Mesenchymal stem cell (in vitro differentiated cells and primary cell): ENCODE measurements at regions not wholly inside any gene's neighbourhood (a gene's known extent, or its start where the extent isn't known, plus 50 kb on each side); places are given as distances from the start of the nearest gene placed in this dataset.
A peak's percentile ranks its signal among the peaks of the same experiment; 100 is the strongest.

Source experiments
- DNase-seq: peaks from one replicate; pipeline ENCODE4 v3.0.0-alpha.2; 2013
- H2AFZ ChIP-seq: one replicate; pipeline ENCODE4 v1.6.1; 2013; ENCODE audit warnings: low read depth, mild to moderate bottlenecking, control low read depth, inconsistent platforms, low read length, moderate library complexity
- H2AK5ac ChIP-seq: 2 replicates; pipeline ENCODE4 v1.6.1; 2013; ENCODE audit warnings: low read length, moderate library complexity, mild to moderate bottlenecking, inconsistent platforms; ENCODE audit not compliant: severe bottlenecking
- H2BK120ac ChIP-seq: one replicate; pipeline ENCODE4 v1.6.1; 2013; ENCODE audit warnings: low read depth, mild to moderate bottlenecking, inconsistent platforms, low read length, moderate library complexity
- H2BK12ac ChIP-seq, 2 experiments: one replicate each; pipeline ENCODE4 v1.6.1; 2013; ENCODE audit warnings: inconsistent platforms in 2 of 2, low read length in 2 of 2, mild to moderate bottlenecking in 2 of 2, moderate library complexity in 2 of 2, control low read depth in 1 of 2
- H2BK15ac ChIP-seq: one replicate; pipeline ENCODE4 v1.6.1; 2013; ENCODE audit warnings: mild to moderate bottlenecking, low read depth, inconsistent platforms; ENCODE audit not compliant: poor library complexity, severe bottlenecking
- H2BK5ac ChIP-seq: 2 replicates; pipeline ENCODE4 v1.6.1; 2013; ENCODE audit warnings: low read depth, mild to moderate bottlenecking, low read length, control low read depth, inconsistent platforms; ENCODE audit not compliant: poor library complexity, severe bottlenecking
- H3K14ac ChIP-seq, 2 experiments: one replicate each; pipeline ENCODE4 v1.6.1; 2013; ENCODE audit warnings: inconsistent platforms in 2 of 2, low read length in 2 of 2, control low read depth in 1 of 2, mild to moderate bottlenecking in 1 of 2, moderate library complexity in 1 of 2
- H3K18ac ChIP-seq, 2 experiments: one replicate each; pipeline ENCODE4 v1.6.1; 2013; ENCODE audit warnings: inconsistent platforms in 2 of 2, low read length in 2 of 2, control low read depth in 1 of 2, low read depth in 1 of 2, mild to moderate bottlenecking in 1 of 2
- H3K23ac ChIP-seq, 2 experiments: one replicate each; pipeline ENCODE4 v1.6.1; 2013; ENCODE audit warnings: inconsistent platforms in 2 of 2, low read length in 2 of 2, mild to moderate bottlenecking in 2 of 2, moderate library complexity in 2 of 2, control low read depth in 1 of 2
- H3K27ac ChIP-seq: 2 replicates; pipeline ENCODE4 v1.5.1; 2013; ENCODE audit warnings: mild to moderate bottlenecking, moderate library complexity, low read length, control low read depth, inconsistent platforms; ENCODE audit not compliant: poor library complexity, severe bottlenecking
- H3K27me3 ChIP-seq, 2 experiments: 2 replicates each; pipeline versions ENCODE4 v1.6.1 to v1.7.0; 2013; ENCODE audit warnings: low read length in 2 of 2, mild to moderate bottlenecking in 2 of 2, moderate library complexity in 2 of 2, control low read depth in 1 of 2, inconsistent platforms in 1 of 2; ENCODE audit not compliant: control insufficient read depth in 1 of 2, insufficient read depth in 1 of 2
- H3K36me3 ChIP-seq, 2 experiments: 2 replicates each; pipeline versions ENCODE4 v1.6.1 to v1.7.0; 2013; ENCODE audit warnings: low read length in 2 of 2, control low read depth in 1 of 2, inconsistent platforms in 1 of 2, low read depth in 1 of 2, mild to moderate bottlenecking in 1 of 2; ENCODE audit not compliant: insufficient read depth in 2 of 2, control insufficient read depth in 1 of 2
- H3K4ac ChIP-seq, 2 experiments: one replicate each; pipeline ENCODE4 v1.6.1; 2013; ENCODE audit warnings: inconsistent platforms in 2 of 2, low read length in 2 of 2, mild to moderate bottlenecking in 2 of 2, moderate library complexity in 2 of 2, control low read depth in 1 of 2, low read depth in 1 of 2
- H3K4me1 ChIP-seq: 2 replicates; pipeline ENCODE4 v1.6.1; 2013; ENCODE audit warnings: low read depth, low read length, control low read depth; ENCODE audit not compliant: control insufficient read depth, insufficient read depth
- H3K4me2 ChIP-seq: 2 replicates; pipeline ENCODE4 v1.6.1; 2013; ENCODE audit warnings: low read length, mild to moderate bottlenecking, inconsistent platforms; ENCODE audit not compliant: poor library complexity, severe bottlenecking
- H3K4me3 ChIP-seq, 2 experiments: 2 replicates each; pipeline versions ENCODE4 v1.5.1 to v1.7.0; 2013; ENCODE audit warnings: low read length in 2 of 2, mild to moderate bottlenecking in 2 of 2, control low read depth in 1 of 2, low read depth in 1 of 2; ENCODE audit not compliant: insufficient read depth in 1 of 2
- H3K79me1 ChIP-seq: replicated peaks from 2 replicates; pipeline ENCODE4 v1.6.1; 2013; ENCODE audit warnings: mild to moderate bottlenecking, control low read depth, low read length, inconsistent platforms; ENCODE audit not compliant: poor library complexity, severe bottlenecking
- H3K9ac ChIP-seq: 2 replicates; pipeline ENCODE4 v1.7.0; 2013; ENCODE audit warnings: mild to moderate bottlenecking, low read length, moderate library complexity
- H3K9me3 ChIP-seq: 2 replicates; pipeline ENCODE4 v1.7.0; 2013; ENCODE audit warnings: mild to moderate bottlenecking, low read length; ENCODE audit not compliant: control insufficient read depth
- H4K8ac ChIP-seq: one replicate; pipeline ENCODE4 v1.6.1; 2013; ENCODE audit warnings: inconsistent platforms, mild to moderate bottlenecking, low read length, moderate library complexity
- H4K91ac ChIP-seq: one replicate; pipeline ENCODE4 v1.6.1; 2013; ENCODE audit warnings: mild to moderate bottlenecking, low read length, inconsistent platforms
- WGBS: methylation state at CpG from one replicate; pipeline ENCODE4 v1.1.7; 2013; ENCODE audit warnings: mixed read lengths; 5-methylcytosine and 5-hydroxymethylcytosine counted together

DNA sequence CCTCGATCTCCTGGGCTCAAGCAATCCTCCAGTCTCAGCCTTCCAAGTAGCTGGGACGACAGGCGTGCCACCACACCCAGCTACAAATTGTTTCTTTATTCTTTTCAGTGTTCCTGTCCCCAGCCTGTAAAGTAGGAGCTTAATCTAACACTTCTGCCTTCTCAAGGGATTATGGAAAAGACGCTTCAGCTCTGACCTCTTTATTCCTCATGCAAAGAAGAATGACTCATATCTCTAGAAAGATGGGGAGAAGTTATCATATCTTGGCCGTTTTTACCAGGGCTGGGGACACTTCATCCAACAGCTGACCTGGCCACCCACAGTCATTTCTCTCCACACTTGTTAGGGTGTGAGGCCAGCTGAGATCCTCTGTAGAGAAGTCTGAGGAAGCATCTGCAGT, 172.6 kb downstream of the HAPSTR1 start:
- Histone ChIP-seq H4K91ac (no peak overlapping the region), H3K4me2 (no peak overlapping the region), H2AK5ac (no peak overlapping the region), H2BK15ac (no peak overlapping the region), H2BK5ac (no peak overlapping the region), H4K8ac (no peak overlapping the region), H3K4ac (no peak overlapping the region), H3K4me3 (no peak overlapping the region), H3K27me3 (peaks cover 0 to 6% of the 10 kb centered on the region in 2 experiments), H3K9ac (no peak overlapping the region), H2BK120ac (peak overlapping the region; percentile 34), H3K79me1 (no peaks in the 10 kb centered on the region), H3K14ac (no peak overlapping the region), H3K4me1 (no peaks in the 10 kb centered on the region), H3K27ac (no peak overlapping the region), H3K18ac (no peak overlapping the region), H2BK12ac (no peak overlapping the region), H2AFZ (no peak overlapping the region), H3K9me3 (no peaks in the 10 kb centered on the region), H3K23ac (no peak overlapping the region), H3K36me3 (no peaks in the 10 kb centered on the region)
- no peak for DNase-seq
- WGBS, result 54% methylated on average over 4 of the region's 5 CpGs

DNA sequence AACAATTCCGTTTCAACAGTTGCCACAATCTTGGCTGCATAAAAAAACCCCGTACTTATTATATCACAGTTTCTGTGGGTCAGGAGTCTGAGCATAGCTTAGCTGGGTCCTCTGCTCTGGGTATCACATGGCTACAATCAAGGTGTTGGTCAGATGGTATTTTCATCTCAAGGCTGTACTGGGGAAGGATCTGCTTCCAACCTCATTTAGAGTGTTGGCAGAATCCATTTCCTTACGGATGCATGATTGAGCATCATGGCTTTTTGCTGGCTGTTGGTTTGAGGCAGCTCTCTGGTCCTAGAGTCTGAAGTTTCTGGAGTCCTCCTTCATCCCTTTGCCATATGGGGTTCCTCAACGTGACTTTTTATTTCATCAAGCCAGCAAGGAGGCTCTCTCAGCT, 177.0 kb downstream of the HAPSTR1 start:
- Histone ChIP-seq H3K4me3 (no peak overlapping the region), H2BK12ac (no peak overlapping the region), H3K23ac (no peak overlapping the region), H3K4me1 (no peaks in the 10 kb centered on the region), H2AK5ac (no peak overlapping the region), H4K8ac (no peak overlapping the region), H3K27me3 (no peaks in the 10 kb centered on the region), H4K91ac (no peak overlapping the region), H3K9me3 (no peaks in the 10 kb centered on the region), H3K14ac (no peak overlapping the region), H2BK15ac (no peak overlapping the region), H3K4me2 (no peak overlapping the region), H3K18ac (no peak overlapping the region), H2BK5ac (no peak overlapping the region), H2AFZ (no peak overlapping the region), H3K27ac (no peak overlapping the region), H3K9ac (no peak overlapping the region), H3K79me1 (no peaks in the 10 kb centered on the region), H2BK120ac (no peak overlapping the region), H3K4ac (no peak overlapping the region), H3K36me3 (no peaks in the 10 kb centered on the region)
- no peak for DNase-seq
- WGBS, result 66% methylated on average over 4 of the region's 4 CpGs

DNA sequence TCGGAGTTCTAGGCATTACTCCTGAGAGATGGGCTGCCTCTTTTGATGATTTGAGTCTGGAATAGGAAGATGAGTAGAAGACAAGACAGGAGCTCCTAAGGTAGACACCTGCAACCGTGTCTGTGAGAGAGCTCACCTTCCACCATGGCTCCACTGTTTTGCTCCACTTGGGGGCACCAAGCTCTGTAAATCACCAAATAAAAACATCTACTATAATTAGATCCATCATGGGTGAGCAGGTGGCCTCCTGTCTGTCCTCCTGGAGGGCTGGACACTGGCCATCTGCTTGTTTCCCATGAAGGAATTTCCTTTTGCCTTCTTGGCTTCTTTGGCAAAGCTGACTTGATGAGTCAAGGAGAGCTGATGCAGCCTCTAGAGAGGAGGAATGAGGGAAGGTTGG, 179.0 kb downstream of the HAPSTR1 start:
- Histone ChIP-seq H3K4me2 (no peak overlapping the region), H4K8ac (no peak overlapping the region), H3K4me1 (no peaks in the 10 kb centered on the region)

GRCh38 chr16:9270941-9271340, 179.5 kb downstream of the HAPSTR1 start:
- H3K9ac ChIP-seq, result no peak overlapping the region
- H3K4me3 ChIP-seq, result no peak overlapping the region
- no peak overlapping the region for H3K18ac ChIP-seq
- H3K4ac ChIP-seq, result no peak overlapping the region
- no peaks in the 10 kb centered on the region for H3K9me3 ChIP-seq
- no peak overlapping the region for H4K91ac ChIP-seq
- no peaks in the 10 kb centered on the region for H3K36me3 ChIP-seq
- no peaks in the 10 kb centered on the region for H3K4me1 ChIP-seq
- no peak overlapping the region for H4K8ac ChIP-seq
- H3K14ac ChIP-seq, result no peak overlapping the region
- no peak overlapping the region for H2BK5ac ChIP-seq
- no peak overlapping the region for H3K4me2 ChIP-seq
- H2AK5ac ChIP-seq, result no peak overlapping the region
- no peak overlapping the region for H3K27ac ChIP-seq
- H3K79me1 ChIP-seq, result no peaks in the 10 kb centered on the region
- DNase-seq, result no peak
- H3K27me3 ChIP-seq, result no peaks in the 10 kb centered on the region
- H3K23ac ChIP-seq, result no peak overlapping the region
- H2BK15ac ChIP-seq, result no peak overlapping the region
- H2BK120ac ChIP-seq, result no peak overlapping the region
- 78% methylated on average over 1 of the region's 1 CpG for WGBS
- H2AFZ ChIP-seq, result no peak overlapping the region
- H2BK12ac ChIP-seq, result no peak overlapping the region

More for the DNA sequence above, 179.0 kb downstream of the HAPSTR1 start:
- H3K4ac ChIP-seq, result no peak overlapping the region
- H3K27me3 ChIP-seq, result no peaks in the 10 kb centered on the region
- H2BK5ac ChIP-seq, result no peak overlapping the region
- no peaks in the 10 kb centered on the region for H3K36me3 ChIP-seq
- no peaks in the 10 kb centered on the region for H3K79me1 ChIP-seq
- no peak overlapping the region for H3K14ac ChIP-seq
- no peak for DNase-seq
- no peak overlapping the region for H3K9ac ChIP-seq
- no peak overlapping the region for H3K18ac ChIP-seq
- H2BK15ac ChIP-seq, result no peak overlapping the region
- WGBS, result 31% methylated on average over 2 of the region's 2 CpGs
- H2BK12ac ChIP-seq, result no peak overlapping the region
- no peak overlapping the region for H2BK120ac ChIP-seq
- H2AK5ac ChIP-seq, result no peak overlapping the region
- no peaks in the 10 kb centered on the region for H3K9me3 ChIP-seq
- H2AFZ ChIP-seq, result no peak overlapping the region
- H3K4me3 ChIP-seq, result no peak overlapping the region
- no peak overlapping the region for H3K23ac ChIP-seq
- no peak overlapping the region for H3K27ac ChIP-seq
- no peak overlapping the region for H4K91ac ChIP-seq
